ENCODE measurements at regions not wholly inside any gene's neighbourhood (a gene's known extent, or its start where the extent isn't known, plus 50 kb on each side); places are given as distances from the start of the nearest gene placed in this dataset.
"Not testable (repeated sequence)": the region's sequence is repeated elsewhere in the genome, so short reads cannot be mapped to it uniquely, and the experiment has no call there.

- no peak for DNase-seq (ENCODE audit: low read depth)
These were observed 84.6 kb upstream of the SGK1 start for GRCh38 chr6:134402372-134402984.

GRCh38 chr6:134400941-134401340 lies 83.0 kb upstream of the SGK1 start:
- DNase-seq (ENCODE audit: low read depth), result no peak

GRCh38 chr6:134398453-134398852 lies 80.5 kb upstream of the SGK1 start:
- DNase-seq (ENCODE audit: low read depth), result peak; percentile 58

GRCh38 chr6:134397676-134398075 lies 79.8 kb upstream of the SGK1 start:
- no peak for DNase-seq (ENCODE audit: low read depth)

GRCh38 chr6:134394905-134395304 lies 77.0 kb upstream of the SGK1 start:
- DNase-seq (ENCODE audit: low read depth), result no peak

- DNase-seq (ENCODE audit: low read depth), result peak; percentile 90
These were observed 76.3 kb upstream of the SGK1 start for GRCh38 chr6:134394208-134394607.

GRCh38 chr6:134391205-134391604 lies 73.3 kb upstream of the SGK1 start:
- DNase-seq (ENCODE audit: low read depth), result peak; percentile 84

- no peak for DNase-seq (ENCODE audit: low read depth)
These were observed 71.7 kb upstream of the SGK1 start for GRCh38 chr6:134389658-134390057.

- no peak for DNase-seq (ENCODE audit: low read depth)
These were observed 71.2 kb upstream of the SGK1 start for GRCh38 chr6:134389129-134389528.

GRCh38 chr6:134386482-134386881 lies 68.6 kb upstream of the SGK1 start:
- DNase-seq (ENCODE audit: low read depth), result not testable (repeated sequence)

- DNase-seq (ENCODE audit: low read depth), result no peak
These were observed 64.0 kb upstream of the SGK1 start for GRCh38 chr6:134381959-134382358.

- no peak for DNase-seq (ENCODE audit: low read depth)
These were observed 61.7 kb upstream of the SGK1 start for GRCh38 chr6:134379599-134379998.

- DNase-seq (ENCODE audit: low read depth), result peak; percentile 25
These were observed 61.2 kb upstream of the SGK1 start for GRCh38 chr6:134379076-134379475.

GRCh38 chr6:134378426-134378825 lies 60.5 kb upstream of the SGK1 start:
- no peak for DNase-seq (ENCODE audit: low read depth)

- DNase-seq (ENCODE audit: low read depth), result no peak
These were observed 58.9 kb upstream of the SGK1 start for GRCh38 chr6:134376785-134377184.

- DNase-seq (ENCODE audit: low read depth), result no peak
These were observed 57.3 kb upstream of the SGK1 start for GRCh38 chr6:134375220-134375580.

- no peak for DNase-seq (ENCODE audit: low read depth)
These were observed 56.7 kb upstream of the SGK1 start for GRCh38 chr6:134374491-134375219.

- no peak for DNase-seq (ENCODE audit: low read depth)
These were observed 56.1 kb upstream of the SGK1 start for GRCh38 chr6:134373993-134374392.

- DNase-seq (ENCODE audit: low read depth), result peak; percentile 83
These were observed 55.5 kb upstream of the SGK1 start for GRCh38 chr6:134373282-134373922.

- peak; percentile 72 for DNase-seq (ENCODE audit: low read depth)
These were observed 54.8 kb upstream of the SGK1 start for GRCh38 chr6:134372603-134373281.

- DNase-seq (ENCODE audit: low read depth), result no peak
These were observed 50.8 kb upstream of the SGK1 start for GRCh38 chr6:134368670-134369069.
